ENCODE measurements at regions not wholly inside any gene's neighbourhood (a gene's known extent, or its start where the extent isn't known, plus 50 kb on each side); places are given as distances from the start of the nearest gene placed in this dataset.

DNA sequence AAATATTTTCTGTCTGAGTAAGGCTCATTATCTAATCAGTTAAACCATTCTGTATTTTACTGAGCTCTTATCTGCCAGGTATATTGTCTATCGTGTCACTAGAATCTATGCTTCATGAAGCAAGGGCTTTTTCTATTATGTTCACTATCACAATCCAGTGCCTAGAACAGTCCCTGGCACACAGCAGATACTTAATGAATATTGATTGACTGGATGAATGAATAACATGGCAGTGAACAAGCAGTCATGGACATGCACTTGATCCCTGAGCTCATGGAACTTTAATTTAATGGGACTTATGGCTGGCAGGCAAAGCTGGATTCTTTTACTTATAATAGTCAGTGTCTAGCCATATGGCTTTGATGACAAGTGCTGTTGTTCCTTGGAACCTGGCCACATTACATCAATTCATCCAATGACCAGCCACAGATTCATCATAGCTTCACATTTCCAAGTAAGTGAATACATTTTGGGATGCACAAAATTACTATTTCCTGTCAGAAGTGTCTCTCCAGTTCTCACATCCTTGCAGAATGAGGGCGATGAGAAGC lies 214.8 kb downstream of the COG6 start:
- Histone ChIP-seq H3K9me3 (ENCODE audit: control insufficient read depth, insufficient read depth, low read length) (no peaks in the 10 kb centered on the region), H3K36me3 (ENCODE audit: insufficient read depth, low read length) (no peaks in the 10 kb centered on the region), H3K4me1 (ENCODE audit: insufficient read depth, low read length) (no peaks in the 10 kb centered on the region), H3K9ac (ENCODE audit: low read depth, low read length) (no peak overlapping the region)

DNA sequence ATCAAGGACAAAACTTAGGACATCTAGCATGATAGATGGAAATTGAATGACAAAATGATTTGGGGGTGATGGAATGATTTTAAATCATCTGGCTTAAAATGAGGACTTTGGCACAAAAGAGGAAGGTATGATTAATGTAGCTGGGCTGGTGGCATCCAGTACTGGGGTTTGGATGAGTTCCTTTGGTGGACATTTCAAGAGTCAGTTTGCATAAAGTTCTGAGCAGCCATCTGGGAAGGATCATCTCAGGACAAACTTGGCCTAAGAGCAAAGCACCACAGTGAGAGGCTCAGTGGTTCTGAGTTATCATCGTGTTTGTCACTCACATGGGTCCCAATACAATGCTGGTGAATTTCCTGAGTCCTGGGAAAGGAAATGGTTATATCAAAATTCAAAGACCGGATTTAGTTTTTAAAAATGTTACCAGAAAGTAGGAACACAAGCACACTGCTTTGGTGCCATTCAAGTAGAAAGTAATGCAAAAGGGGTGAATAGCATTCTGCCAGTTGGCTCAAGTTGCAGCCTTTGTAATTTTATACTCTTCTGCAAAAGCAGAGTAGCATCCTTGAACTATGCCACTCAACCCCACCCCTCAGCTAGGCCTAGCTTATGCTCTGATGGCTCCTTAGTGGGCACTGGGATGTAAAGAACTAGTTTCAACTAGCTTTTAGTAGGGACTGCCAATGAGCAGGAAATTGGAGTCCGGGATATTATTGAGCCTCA lies 219.0 kb downstream of the COG6 start:
- Histone ChIP-seq H3K9me3 (ENCODE audit: control insufficient read depth, insufficient read depth, low read length) (no peaks in the 10 kb centered on the region), H3K4me1 (ENCODE audit: insufficient read depth, low read length) (no peaks in the 10 kb centered on the region), H3K36me3 (ENCODE audit: insufficient read depth, low read length) (no peaks in the 10 kb centered on the region), H3K9ac (ENCODE audit: low read depth, low read length) (no peak overlapping the region)

DNA sequence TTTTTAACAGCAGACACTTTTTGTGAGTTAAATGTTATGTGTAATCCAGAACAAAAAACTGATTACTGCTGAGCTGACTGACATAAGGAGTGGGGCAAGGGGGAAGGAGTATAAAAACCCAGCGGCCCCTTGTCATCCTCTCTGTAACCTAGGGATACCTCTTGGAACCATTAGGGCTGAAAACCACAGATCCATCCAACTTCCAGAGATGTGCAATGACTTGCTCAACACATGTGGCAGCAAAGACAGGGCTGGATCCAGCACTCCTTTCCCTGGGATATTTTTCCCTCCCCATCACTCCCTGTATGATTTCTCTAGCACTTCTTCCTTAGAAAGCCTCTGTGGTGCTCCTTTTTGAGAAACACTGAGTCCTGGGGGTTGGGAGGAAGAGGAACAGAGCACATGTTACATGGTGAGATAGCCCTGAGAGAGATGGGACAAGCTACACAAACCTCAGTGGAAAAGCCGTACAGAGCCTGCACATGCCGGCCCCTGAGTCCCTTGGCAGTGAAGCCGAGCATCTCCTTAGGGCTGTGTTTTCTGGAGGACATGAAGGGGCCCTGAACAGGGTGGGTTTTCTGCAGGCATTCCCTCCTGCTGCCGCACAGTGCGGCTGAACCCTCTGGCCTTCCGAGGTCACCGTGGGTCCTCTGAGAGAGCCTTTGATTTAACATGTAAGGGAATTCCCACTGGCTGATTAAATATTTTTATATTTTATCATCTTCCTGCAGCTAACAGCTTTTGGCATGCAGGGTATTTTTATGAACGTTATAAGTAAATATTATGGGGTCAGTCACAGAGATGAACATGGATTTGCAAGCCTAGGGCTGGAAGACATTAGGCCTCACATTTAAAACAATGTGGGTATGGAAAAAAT lies 219.9 kb downstream of the COG6 start:
- H3K4me1 ChIP-seq (ENCODE audit: insufficient read depth, low read length) = no peaks in the 10 kb centered on the region
- H3K9ac ChIP-seq (ENCODE audit: low read depth, low read length) = no peak overlapping the region
- H3K36me3 ChIP-seq (ENCODE audit: insufficient read depth, low read length) = no peaks in the 10 kb centered on the region
- H3K9me3 ChIP-seq (ENCODE audit: control insufficient read depth, insufficient read depth, low read length) = no peaks in the 10 kb centered on the region

DNA sequence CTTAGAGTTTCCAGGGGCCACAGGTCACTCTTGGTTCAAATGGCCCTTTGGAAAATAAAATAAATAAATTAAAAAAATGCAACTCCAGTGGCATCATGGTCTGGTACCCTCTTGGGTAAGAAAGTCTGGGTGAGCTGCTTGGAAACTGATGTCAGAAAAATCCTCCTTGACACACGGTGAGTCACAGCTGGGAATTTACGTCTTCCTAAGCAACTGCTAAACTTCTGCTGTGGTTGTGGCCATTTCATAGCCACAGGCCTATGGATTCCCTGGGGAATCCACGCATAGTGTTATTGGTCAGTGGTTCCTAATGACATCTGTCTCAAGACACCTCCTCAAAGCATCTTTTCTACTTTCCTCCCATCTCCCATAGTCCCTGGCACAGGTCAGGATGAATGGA lies 220.8 kb downstream of the COG6 start:
- H3K9ac ChIP-seq (ENCODE audit: low read depth, low read length) = no peak overlapping the region
- no peaks in the 10 kb centered on the region for H3K36me3 ChIP-seq (ENCODE audit: insufficient read depth, low read length)
- H3K9me3 ChIP-seq (ENCODE audit: control insufficient read depth, insufficient read depth, low read length) = no peaks in the 10 kb centered on the region
- H3K4me1 ChIP-seq (ENCODE audit: insufficient read depth, low read length) = no peaks in the 10 kb centered on the region

DNA sequence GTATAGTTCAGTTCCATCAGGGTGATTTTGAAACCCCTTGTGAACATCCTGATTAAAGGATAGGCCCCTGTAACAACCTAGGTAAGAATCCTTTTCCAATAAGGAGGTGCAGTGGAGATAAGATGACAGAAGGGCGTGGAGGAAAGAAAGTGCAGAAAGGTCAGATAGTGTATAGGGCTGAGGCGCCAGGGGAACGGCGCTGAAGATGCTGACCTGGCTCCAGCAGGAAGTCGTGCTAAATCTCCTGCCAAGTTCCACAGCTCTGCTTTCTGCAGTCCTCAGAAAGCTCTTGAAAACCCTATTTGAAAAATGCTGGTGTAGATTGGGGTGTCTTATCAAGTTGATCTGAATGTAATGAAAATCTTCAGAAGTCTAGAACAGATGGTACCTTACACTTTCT lies 221.7 kb downstream of the COG6 start:
- Histone ChIP-seq H3K4me1 (ENCODE audit: insufficient read depth, low read length) (no peaks in the 10 kb centered on the region), H3K9me3 (ENCODE audit: control insufficient read depth, insufficient read depth, low read length) (no peaks in the 10 kb centered on the region), H3K36me3 (ENCODE audit: insufficient read depth, low read length) (no peaks in the 10 kb centered on the region), H3K9ac (ENCODE audit: low read depth, low read length) (no peak overlapping the region)

DNA sequence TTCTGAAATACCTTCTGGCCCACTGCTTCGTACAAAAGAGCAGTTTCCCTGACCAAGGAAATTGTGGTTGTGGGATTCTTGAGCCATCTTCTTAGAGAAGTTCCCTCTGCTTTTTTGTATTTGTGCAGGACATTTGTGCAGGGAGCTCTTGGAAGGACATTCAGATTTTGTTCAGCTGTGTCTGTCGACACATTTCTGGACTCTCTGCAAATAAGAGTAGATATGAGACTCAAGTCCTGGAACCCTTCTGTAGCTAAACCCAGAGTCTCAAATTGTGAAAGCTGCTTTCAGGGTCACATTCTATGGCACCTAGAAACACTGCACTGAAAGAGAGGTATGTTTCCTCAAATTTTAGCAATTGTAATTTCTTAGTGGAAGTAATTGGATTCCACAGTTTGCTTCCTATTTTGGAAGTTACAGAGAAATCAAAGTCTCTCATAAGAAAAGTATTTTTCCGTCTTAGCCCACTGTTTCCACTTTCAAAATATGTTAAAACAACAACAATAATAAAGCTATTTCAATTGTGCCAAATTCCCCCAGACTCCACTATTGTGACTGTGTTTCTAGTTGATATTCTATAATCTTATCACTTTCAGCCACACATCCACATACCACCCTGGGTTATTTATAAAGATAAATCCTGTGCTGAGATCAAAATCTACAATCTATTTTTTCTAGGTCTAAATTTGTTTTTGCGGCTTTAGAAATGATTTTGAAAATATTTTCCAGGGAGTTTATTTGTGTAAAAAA lies 224.0 kb downstream of the COG6 start:
- Histone ChIP-seq H3K9me3 (ENCODE audit: control insufficient read depth, insufficient read depth, low read length) (peaks cover 4% of the 10 kb centered on the region), H3K4me1 (ENCODE audit: insufficient read depth, low read length) (no peaks in the 10 kb centered on the region), H3K9ac (ENCODE audit: low read depth, low read length) (no peak overlapping the region), H3K36me3 (ENCODE audit: insufficient read depth, low read length) (no peaks in the 10 kb centered on the region)

DNA sequence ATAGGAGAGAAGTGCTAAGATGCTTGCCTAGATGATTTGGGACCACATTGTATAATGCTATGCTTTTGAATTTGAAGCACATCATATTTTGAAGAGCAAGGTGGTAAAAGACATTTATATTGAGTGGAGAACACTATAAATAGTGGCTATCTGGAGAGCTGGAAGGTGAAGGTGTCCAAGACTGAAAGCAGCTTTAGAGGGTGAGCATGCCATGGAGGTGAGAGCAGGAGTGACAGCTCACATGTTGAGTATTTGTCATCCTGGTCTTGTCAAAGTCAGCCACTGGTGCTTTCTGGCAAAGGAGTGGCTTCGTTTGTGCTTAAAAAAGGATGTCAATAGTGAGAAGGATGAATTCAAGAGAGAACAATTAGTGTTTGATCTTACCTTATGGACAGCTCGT lies 225.9 kb downstream of the COG6 start:
- Histone ChIP-seq H3K9me3 (ENCODE audit: control insufficient read depth, insufficient read depth, low read length) (peaks cover 5% of the 10 kb centered on the region), H3K4me1 (ENCODE audit: insufficient read depth, low read length) (no peaks in the 10 kb centered on the region), H3K36me3 (ENCODE audit: insufficient read depth, low read length) (no peaks in the 10 kb centered on the region), H3K9ac (ENCODE audit: low read depth, low read length) (no peak overlapping the region)

DNA sequence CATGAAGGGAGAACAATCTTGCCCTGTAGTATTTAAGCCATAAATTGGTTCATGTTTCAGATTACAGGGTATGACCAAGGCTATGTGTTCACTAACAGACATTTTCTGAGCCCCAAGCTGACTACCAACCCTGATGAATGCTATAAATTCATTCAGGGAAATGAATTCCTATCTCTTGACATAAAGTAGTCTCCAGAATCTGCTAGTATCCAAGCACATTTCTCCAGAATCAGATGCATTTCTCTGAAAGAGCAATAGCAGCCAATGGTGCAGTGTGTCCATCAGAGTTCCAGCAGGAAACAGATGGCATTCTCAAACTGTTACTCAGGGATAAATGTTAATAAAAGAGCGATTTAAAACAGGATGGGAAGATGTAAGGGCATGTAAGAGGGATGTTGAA lies 226.4 kb downstream of the COG6 start:
- no peaks in the 10 kb centered on the region for H3K36me3 ChIP-seq (ENCODE audit: insufficient read depth, low read length)
- no peaks in the 10 kb centered on the region for H3K4me1 ChIP-seq (ENCODE audit: insufficient read depth, low read length)
- peaks cover 5% of the 10 kb centered on the region for H3K9me3 ChIP-seq (ENCODE audit: control insufficient read depth, insufficient read depth, low read length)
- H3K9ac ChIP-seq (ENCODE audit: low read depth, low read length) = no peak overlapping the region

DNA sequence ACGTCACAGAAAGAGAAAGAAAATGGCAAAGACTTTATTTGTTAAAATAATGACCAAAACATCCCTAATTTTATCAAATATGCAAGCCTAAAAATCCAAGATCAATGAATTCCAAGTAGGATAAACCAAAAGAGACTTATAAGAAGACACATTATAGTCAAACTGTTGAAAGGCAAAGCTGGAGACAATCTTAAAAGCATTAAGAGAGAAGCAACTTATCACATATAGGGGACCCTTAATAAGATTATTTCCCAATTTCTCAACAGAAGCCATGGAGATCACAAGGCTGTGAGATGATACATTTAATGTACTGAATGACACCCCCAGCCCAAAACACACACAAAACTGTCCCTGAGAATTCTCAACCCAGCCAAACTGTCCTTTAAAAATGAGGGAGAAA lies 228.7 kb downstream of the COG6 start:
- H3K36me3 ChIP-seq (ENCODE audit: insufficient read depth, low read length) = no peaks in the 10 kb centered on the region

DNA sequence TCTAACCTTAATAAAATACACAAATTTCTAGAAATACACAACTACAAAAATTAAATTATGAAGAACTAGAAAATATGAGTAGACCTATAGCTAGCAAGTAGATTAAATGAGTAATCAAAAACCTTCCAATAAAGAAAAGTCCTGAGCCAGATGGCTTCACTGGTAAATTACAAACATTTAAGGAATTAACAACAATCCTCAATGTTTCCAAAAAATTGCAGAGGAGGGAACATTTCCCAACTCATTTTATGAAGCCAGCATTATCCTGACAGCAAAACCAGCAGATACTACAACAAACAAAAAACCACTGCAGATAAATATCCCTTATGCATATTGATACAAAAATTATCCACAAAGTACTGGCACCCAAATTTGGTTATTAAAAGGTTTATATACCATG lies 230.9 kb downstream of the COG6 start:
- Histone ChIP-seq H3K9ac (ENCODE audit: low read depth, low read length) (no peak overlapping the region), H3K4me1 (ENCODE audit: insufficient read depth, low read length) (no peaks in the 10 kb centered on the region), H3K36me3 (ENCODE audit: insufficient read depth, low read length) (no peaks in the 10 kb centered on the region), H3K9me3 (ENCODE audit: control insufficient read depth, insufficient read depth, low read length) (peaks cover 5% of the 10 kb centered on the region)

More for the DNA sequence above, 228.7 kb downstream of the COG6 start:
- Histone ChIP-seq H3K4me1 (ENCODE audit: insufficient read depth, low read length) (no peaks in the 10 kb centered on the region), H3K9me3 (ENCODE audit: control insufficient read depth, insufficient read depth, low read length) (peaks cover 5% of the 10 kb centered on the region), H3K9ac (ENCODE audit: low read depth, low read length) (no peak overlapping the region)

DNA sequence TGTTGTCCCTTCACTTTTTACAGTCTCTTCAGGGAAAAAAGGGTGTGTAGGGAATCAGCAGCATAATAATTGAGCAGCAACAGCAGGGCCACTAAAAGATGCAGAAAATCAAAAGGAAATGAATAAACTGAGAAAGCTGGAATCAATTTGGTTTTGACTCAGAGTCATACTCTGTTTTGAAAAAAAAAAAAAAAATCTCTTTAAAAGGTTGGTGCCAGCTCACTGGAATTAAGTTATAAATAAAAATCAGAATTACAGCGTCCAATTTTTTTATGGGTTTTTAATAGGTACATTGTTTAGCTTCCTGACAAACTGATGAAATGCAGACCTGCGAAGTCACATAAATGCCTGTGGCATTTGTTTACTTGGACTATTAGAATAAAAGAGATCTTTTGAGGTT lies 231.9 kb downstream of the COG6 start:
- no peak overlapping the region for H3K9ac ChIP-seq (ENCODE audit: low read depth, low read length)

DNA sequence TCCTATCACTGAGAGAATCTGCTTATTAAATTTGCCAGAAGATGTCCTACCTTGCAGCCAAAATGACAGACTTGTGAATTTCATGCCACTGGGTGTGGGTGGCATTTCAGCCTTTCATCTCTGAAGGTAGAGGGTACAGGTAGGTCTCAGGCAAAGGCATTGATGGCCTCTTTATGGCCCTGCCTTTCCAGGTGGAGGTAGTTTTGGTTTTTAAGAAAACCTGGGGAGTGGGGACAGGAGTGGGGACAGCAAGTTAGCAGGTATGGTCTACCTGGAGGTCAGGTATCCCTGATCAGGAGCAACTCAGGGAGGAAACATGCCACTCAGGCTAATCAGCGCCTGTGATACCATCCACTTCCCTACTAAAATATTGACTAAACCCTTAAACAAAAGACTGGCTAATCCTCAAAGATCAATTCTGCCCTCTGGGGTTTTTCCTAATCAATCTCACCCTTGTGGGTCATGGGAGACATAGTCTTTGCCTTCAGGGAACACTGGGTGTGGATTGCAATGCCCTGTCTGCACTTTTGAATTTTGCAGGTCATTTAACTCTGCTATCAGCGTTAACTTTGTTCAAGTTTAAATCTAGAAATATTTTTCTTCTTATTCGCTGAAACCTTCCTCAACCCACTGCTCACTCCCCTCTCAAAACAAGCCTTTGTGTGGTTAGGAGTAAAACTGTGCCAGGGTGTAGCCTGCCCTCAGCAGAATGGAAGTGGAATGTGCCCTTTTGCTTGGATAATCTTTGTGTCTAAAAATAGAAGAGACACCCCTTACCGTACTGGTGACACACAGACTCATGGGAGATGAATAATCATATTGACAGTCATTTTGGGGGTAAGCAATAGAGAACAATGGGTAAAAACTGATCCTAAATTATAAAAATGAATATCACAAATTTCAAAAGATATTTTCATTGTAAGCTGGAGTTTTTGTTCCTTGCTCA lies 233.7 kb downstream of the COG6 start:
- Histone ChIP-seq H3K36me3 (ENCODE audit: insufficient read depth, low read length) (no peaks in the 10 kb centered on the region), H3K4me1 (ENCODE audit: insufficient read depth, low read length) (no peaks in the 10 kb centered on the region), H3K9ac (ENCODE audit: low read depth, low read length) (no peak overlapping the region), H3K9me3 (ENCODE audit: control insufficient read depth, insufficient read depth, low read length) (peaks cover 4% of the 10 kb centered on the region)

More for the DNA sequence above, 231.9 kb downstream of the COG6 start:
- Histone ChIP-seq H3K36me3 (ENCODE audit: insufficient read depth, low read length) (no peaks in the 10 kb centered on the region), H3K4me1 (ENCODE audit: insufficient read depth, low read length) (no peaks in the 10 kb centered on the region), H3K9me3 (ENCODE audit: control insufficient read depth, insufficient read depth, low read length) (peaks cover 5% of the 10 kb centered on the region)

DNA sequence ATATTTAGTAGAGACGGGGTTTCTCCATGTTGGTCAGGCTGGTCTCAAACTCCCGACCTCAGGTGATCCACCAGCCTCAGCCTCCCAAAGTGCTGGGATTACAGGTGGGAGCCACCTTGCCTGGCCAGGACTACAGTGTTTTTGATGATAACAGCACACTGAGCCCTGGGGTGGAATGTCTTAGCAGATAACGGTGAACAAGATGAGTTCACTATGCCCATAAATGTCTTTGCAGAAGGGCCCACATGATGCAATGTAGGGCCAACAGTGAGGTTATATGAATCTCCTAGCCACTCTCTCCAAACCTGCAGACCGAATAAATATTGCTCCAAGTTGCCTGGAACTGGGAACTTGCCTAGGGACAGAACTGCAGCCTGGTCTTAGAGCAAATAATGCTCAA lies 235.1 kb downstream of the COG6 start:
- H3K9me3 ChIP-seq (ENCODE audit: control insufficient read depth, insufficient read depth, low read length) = no peaks in the 10 kb centered on the region
- H3K9ac ChIP-seq (ENCODE audit: low read depth, low read length) = no peak overlapping the region
- no peaks in the 10 kb centered on the region for H3K4me1 ChIP-seq (ENCODE audit: insufficient read depth, low read length)
- no peaks in the 10 kb centered on the region for H3K36me3 ChIP-seq (ENCODE audit: insufficient read depth, low read length)

Measured in ES-I3 (cell line).